ENCODE measurements at regions not wholly inside any gene's neighbourhood (a gene's known extent, or its start where the extent isn't known, plus 50 kb on each side); places are given as distances from the start of the nearest gene placed in this dataset.

DNA sequence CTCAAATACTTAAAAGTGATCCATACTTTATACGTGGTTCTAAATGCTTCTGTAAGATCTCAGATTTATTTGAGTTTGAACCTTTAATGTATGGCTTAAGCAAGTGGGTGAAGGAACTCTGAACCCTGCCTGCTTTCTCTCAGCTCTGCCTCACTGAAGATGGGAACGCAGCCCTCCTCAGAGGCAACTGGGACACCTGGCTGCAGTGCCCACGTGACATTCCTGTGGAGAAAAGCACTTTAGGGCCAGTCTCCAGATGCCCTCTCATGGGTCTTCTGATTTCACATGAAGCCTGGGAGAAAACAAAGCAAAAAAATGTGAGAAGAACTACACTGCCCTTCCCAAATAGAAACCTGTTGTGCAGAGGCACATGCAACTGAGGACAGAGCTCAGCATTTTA lies 242.6 kb upstream of the ANKRD30A start:
- TF ChIP-seq JUND (IDR thresholded peaks at IDR 0.05), result no peak
- TF ChIP-seq MAX (IDR thresholded peaks at IDR 0.05), result no peak
- no peak for TF ChIP-seq CTCF (IDR thresholded peaks at IDR 0.05 in 2 of 3, conservative IDR thresholded peaks at IDR 0.05 in 1 of 3; ENCODE audit: borderline replicate concordance in 1 of 3, insufficient read depth in 1 of 3, low read depth in 2 of 3, low read length in 2 of 3)
